Panc1 (cell line): ENCODE measurements at regions not wholly inside any gene's neighbourhood (a gene's known extent, or its start where the extent isn't known, plus 50 kb on each side); places are given as distances from the start of the nearest gene placed in this dataset.

ENCODE experiments used
- CTCF ChIP-seq: fragments of 450-650 bp; IDR thresholded peaks from 2 replicates; pipeline ENCODE4 v1.5.1; 2017; ENCODE audit warnings: mild to moderate bottlenecking
- SIN3A ChIP-seq: IDR thresholded peaks from 2 replicates; pipeline ENCODE4 v1.6.1; 2012; ENCODE audit warnings: low read depth, mild to moderate bottlenecking, low read length, moderate library complexity, borderline replicate concordance; ENCODE audit not compliant: insufficient read depth

GRCh38 chr13:109412283-109412901 is 374.0 kb downstream of the IRS2 start:
- no peak for TF ChIP-seq CTCF
- no peak for TF ChIP-seq SIN3A
